ENCODE measurements at regions not wholly inside any gene's neighbourhood (a gene's known extent, or its start where the extent isn't known, plus 50 kb on each side); places are given as distances from the start of the nearest gene placed in this dataset.

DNA sequence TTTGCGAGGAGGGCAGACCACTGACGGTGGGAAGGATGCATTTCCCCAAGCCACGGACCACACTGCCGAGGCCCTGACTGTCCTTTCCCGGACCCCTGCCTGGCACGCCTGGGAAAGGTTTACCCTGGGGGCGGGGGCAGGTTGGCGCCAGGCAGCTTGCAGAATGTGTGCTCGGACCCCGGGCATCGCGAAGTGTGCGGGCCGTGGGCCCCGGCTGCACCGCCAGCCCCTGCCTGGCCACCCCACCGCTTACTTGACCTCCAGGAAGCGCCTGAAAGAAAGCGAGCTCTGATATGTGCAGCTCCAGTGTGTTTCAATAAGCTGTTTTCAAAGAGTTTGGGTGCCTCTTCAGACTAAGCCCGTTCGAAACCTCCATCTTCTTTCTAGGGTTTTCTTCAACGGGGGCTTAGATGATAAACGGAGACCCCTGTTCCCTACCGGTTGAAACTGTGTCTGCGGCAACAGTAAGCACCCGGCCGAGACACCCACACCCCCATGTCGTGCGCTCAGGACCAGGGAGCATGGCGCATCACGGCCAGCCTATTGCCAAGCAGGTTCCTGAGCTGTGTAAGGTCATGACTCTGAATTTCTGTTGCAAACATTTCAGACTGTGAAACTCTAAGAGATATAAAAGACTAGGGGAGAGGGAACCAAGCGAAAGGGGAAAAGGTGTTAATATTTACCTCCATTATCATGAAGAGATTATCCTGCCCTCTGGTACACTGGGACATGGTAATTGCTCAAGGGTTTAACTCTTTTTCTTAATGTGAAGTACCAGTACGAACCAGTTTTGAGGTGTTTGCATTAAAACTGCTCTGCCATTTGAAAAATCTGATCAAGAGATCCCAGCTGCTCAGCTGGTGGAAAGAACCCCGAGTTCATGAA is 231.2 kb upstream of the FOXQ1 start:
- TF ChIP-seq, protein P1, sequence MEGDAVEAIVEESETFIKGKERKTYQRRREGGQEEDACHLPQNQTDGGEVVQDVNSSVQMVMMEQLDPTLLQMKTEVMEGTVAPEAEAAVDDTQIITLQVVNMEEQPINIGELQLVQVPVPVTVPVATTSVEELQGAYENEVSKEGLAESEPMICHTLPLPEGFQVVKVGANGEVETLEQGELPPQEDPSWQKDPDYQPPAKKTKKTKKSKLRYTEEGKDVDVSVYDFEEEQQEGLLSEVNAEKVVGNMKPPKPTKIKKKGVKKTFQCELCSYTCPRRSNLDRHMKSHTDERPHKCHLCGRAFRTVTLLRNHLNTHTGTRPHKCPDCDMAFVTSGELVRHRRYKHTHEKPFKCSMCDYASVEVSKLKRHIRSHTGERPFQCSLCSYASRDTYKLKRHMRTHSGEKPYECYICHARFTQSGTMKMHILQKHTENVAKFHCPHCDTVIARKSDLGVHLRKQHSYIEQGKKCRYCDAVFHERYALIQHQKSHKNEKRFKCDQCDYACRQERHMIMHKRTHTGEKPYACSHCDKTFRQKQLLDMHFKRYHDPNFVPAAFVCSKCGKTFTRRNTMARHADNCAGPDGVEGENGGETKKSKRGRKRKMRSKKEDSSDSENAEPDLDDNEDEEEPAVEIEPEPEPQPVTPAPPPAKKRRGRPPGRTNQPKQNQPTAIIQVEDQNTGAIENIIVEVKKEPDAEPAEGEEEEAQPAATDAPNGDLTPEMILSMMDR (IDR thresholded peaks at IDR 0.05; ENCODE audit: extremely low read depth, insufficient read depth, missing control alignments): no peak
- in situ Hi-C loops (cut with MboI; ENCODE audit: low pct_unique_long_range_greater_than_20kb, low sequenced_read_pairs, unreplicated experiment): no loop called here
- no peak for DNase-seq (ENCODE audit: low spot score)

DNA sequence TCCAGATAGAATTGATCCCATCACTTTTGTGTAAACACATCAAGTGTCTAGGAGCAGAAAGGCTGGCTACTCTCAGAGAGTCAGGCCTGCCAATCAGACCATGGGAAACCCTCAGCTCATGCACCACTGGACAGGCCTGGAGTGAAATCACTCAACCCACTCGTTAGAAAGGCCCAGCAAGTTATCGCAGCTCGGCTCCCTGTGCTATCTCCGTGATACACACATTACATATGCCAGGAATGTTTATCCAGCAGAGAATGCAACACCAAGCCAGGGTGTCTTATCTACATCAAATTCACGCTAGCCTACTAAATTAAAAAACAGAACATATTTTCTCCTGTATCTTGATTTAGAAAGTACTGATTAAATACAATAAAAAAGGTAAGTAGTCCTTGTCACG is 232.4 kb upstream of the FOXQ1 start:
- TF ChIP-seq, protein P1 (IDR thresholded peaks at IDR 0.05; ENCODE audit: extremely low read depth, insufficient read depth, missing control alignments): no peak
- DNase-seq (ENCODE audit: low spot score): no peak
- in situ Hi-C loops (cut with MboI; ENCODE audit: low pct_unique_long_range_greater_than_20kb, low sequenced_read_pairs, unreplicated experiment): no loop called here

DNA sequence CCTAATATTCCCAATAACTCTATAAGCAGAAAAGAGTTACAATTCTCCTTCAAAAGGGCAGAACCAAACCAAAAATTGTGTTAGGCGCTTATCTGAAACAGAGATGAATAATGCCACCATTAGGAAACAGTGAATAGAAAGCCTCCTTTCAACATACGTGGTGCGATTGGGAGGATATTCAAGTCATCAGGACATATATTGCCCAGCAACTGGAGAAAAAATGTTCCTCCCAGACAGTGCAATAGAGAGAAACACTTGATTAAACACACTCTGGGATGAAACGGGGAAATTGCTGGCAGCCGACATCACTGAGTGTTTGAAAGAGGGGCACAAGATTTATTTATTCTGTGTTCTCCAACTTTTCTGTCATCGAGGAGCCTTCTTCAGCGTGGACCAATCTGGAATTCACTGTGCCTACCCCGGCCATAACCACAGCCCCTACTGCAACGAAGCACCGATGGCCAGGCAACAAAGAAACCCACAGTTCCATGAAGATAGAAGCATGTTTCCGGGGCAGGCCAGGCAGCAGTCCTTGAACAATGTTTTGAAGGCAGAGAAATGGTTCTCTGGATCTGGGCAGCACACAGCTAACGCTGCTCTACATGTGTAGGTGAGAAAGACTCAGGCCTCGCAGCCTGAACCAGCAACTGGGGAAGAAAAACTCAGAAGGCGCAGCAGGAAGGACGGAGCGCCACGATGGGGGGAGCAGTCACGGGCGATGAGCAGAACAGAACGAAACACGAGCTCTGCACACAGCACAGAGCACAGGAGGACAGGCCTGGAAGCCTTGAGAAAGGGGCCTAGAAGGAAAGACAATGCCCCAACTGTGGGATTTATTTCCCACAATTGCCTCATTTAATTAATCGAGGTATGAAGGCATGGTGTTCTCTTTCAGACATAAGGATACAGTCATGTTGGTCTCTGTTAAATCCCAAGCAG is 234.2 kb upstream of the FOXQ1 start:
- DNase-seq (ENCODE audit: low spot score): no peak
- TF ChIP-seq, protein P1 (IDR thresholded peaks at IDR 0.05; ENCODE audit: extremely low read depth, insufficient read depth, missing control alignments): no peak
- in situ Hi-C loops (cut with MboI; ENCODE audit: low pct_unique_long_range_greater_than_20kb, low sequenced_read_pairs, unreplicated experiment): no loop called here

DNA sequence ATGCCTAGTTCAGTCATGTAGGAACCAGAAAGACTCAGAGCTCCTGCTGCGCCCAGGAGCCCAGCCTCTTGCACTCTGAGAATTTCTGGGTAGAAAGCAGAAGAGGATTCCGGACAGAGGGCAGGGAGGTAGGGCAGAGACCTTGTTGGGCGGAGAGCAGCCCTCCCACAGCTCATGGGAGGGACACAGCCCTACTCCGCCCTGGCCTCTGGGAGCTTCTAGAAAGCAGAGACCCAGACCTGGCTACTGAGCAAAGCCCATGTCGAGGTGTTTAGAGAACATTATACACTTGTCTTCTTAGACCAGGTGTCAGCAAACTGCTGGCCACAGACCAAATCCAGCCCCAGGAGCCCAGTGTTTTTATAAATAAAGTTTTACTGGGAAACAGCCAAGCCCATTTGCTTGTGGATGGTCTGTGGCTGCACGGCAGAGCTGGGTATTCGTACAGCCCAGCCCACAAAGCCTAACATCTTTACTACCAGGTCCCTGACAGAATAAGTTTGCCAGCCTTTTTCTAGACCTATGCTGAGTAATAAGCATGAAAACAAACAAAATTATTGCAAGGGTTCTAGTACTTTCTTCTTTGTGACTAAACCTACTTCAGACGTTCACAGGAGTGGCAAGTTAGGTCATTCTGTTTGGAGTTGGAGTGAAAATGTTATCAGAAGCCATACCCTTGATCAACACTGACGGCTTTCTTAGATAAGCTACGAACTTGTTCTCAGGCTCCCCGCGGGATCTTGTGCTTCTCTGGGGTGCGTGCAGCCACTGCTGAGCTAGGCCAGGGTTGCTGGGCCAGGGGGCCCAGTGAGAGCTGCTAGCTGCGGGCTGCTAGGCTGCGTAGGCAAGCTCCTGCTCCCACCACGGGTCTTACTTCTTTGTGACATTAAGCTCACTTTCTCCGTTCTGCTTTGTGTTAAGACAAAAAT is 235.1 kb upstream of the FOXQ1 start:
- TF ChIP-seq, protein P1 (IDR thresholded peaks at IDR 0.05; ENCODE audit: extremely low read depth, insufficient read depth, missing control alignments): no peak
- in situ Hi-C loops (cut with MboI; ENCODE audit: low pct_unique_long_range_greater_than_20kb, low sequenced_read_pairs, unreplicated experiment): no loop called here
- DNase-seq (ENCODE audit: low spot score): no peak

DNA sequence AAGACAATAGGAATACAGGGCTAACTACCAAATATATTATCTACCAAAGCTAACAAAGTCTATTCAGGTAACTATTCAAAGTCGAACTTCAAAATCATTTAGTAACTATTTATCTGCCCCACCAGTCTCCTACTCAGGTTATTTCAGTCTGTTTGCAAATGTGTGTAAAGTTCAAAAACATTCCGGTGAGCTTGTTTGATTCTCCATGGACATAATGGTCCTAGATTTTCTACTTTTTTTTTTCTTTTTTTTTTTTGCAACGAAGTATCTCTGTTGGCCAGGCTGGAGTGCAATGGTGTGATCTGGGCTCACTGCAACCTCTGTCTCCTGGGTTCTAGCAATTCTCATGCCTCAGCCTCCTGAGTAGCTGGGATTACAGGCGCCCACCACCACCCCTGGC is 236.0 kb upstream of the FOXQ1 start:
- TF ChIP-seq, protein P1 (IDR thresholded peaks at IDR 0.05; ENCODE audit: extremely low read depth, insufficient read depth, missing control alignments): no peak
- in situ Hi-C loops (cut with MboI; ENCODE audit: low pct_unique_long_range_greater_than_20kb, low sequenced_read_pairs, unreplicated experiment): no loop called here
- no peak for DNase-seq (ENCODE audit: low spot score)

DNA sequence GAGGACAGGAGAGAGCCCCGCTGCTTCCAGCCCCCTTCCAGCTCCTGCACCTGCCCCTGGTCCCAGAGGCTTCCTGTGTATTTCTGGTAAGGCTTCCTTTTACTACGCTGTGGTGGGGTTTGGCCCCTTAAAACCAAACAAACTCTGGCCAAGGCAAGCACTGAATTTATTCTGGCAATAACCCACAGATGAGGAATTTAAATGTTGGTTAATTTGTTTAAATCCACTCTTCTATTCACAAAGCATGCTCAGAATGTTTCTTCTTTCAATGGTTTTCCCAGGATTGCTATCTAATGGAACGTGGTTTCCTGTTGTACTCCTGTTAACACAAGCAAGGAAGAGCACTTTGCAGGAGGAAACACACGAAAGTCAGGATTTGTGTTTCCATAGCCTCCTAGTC is 236.5 kb upstream of the FOXQ1 start:
- TF ChIP-seq, protein P1 (IDR thresholded peaks at IDR 0.05; ENCODE audit: extremely low read depth, insufficient read depth, missing control alignments): no peak
- in situ Hi-C loops (cut with MboI; ENCODE audit: low pct_unique_long_range_greater_than_20kb, low sequenced_read_pairs, unreplicated experiment): no loop called here
- no peak for DNase-seq (ENCODE audit: low spot score)
